Parathyroid adenoma (tissue), 2 donors: ENCODE measurements at regions not wholly inside any gene's neighbourhood (a gene's known extent, or its start where the extent isn't known, plus 50 kb on each side); places are given as distances from the start of the nearest gene placed in this dataset.

Source experiments
- H2AFZ ChIP-seq: fragments of 300-600 bp; sonication (generic); one replicate; pipeline ENCODE4 v1.7.0; 2017; ENCODE audit warnings: antibody characterized with exemption, mild to moderate bottlenecking
- H3K27ac ChIP-seq: fragments of 300-600 bp; sonication (generic); one replicate; pipeline ENCODE4 v1.7.0; 2017
- H3K27me3 ChIP-seq: fragments of 300-600 bp; sonication (generic); one replicate; pipeline ENCODE4 v1.7.0; 2017; ENCODE audit warnings: low read length; ENCODE audit not compliant: control insufficient read depth, insufficient read depth
- H3K36me3 ChIP-seq: fragments of 300-600 bp; sonication (generic); one replicate; pipeline ENCODE4 v1.7.0; 2017; ENCODE audit warnings: low read length; ENCODE audit not compliant: control insufficient read depth, insufficient read depth
- H3K4me1 ChIP-seq: fragments of 300-600 bp; sonication (generic); one replicate; pipeline ENCODE4 v1.7.0; 2017; ENCODE audit warnings: control low read depth
- H3K4me2 ChIP-seq: fragments of 300-600 bp; sonication (generic); one replicate; pipeline ENCODE4 v1.7.0; 2017; ENCODE audit warnings: low read length
- H3K4me3 ChIP-seq: fragments of 300-600 bp; sonication (generic); one replicate; pipeline ENCODE4 v1.7.0; 2017; ENCODE audit warnings: low read depth, low read length
- H3K79me2 ChIP-seq: fragments of 300-600 bp; sonication (generic); one replicate; pipeline ENCODE4 v1.7.0; 2017; ENCODE audit warnings: control low read depth
- H3K9ac ChIP-seq: fragments of 300-600 bp; sonication (generic); one replicate; pipeline ENCODE4 v1.7.0; 2017; ENCODE audit warnings: mild to moderate bottlenecking
- H3K9me3 ChIP-seq: fragments of 300-600 bp; sonication (generic); one replicate; pipeline ENCODE4 v1.7.0; 2017; ENCODE audit warnings: low read length; ENCODE audit not compliant: control insufficient read depth
- CTCF ChIP-seq: fragments of 300-600 bp; sonication (generic); IDR thresholded peaks from one replicate; pipeline ENCODE4 v1.7.0; 2017; ENCODE audit warnings: antibody characterized with exemption, mild to moderate bottlenecking
- donor health status: primary hyperparathyroidism.

GRCh38 chr20:61027218-61027617 lies 224.8 kb upstream of the CDH4 start:
- TF ChIP-seq CTCF: no peak
- Histone ChIP-seq H3K9ac (no peak overlapping the region), H3K4me2 (no peak overlapping the region), H3K9me3 (no peaks in the 10 kb centered on the region), H3K79me2 (no peaks in the 10 kb centered on the region), H3K27me3 (no peaks in the 10 kb centered on the region), H3K4me3 (no peak overlapping the region), H3K36me3 (no peaks in the 10 kb centered on the region), H3K4me1 (no peaks in the 10 kb centered on the region), H3K27ac (no peak overlapping the region), H2AFZ (no peak overlapping the region)

GRCh38 chr20:61030130-61030529 lies 221.9 kb upstream of the CDH4 start:
- Histone ChIP-seq H3K9ac (no peak overlapping the region), H3K27me3 (no peaks in the 10 kb centered on the region), H3K36me3 (no peaks in the 10 kb centered on the region), H3K4me2 (no peak overlapping the region), H3K4me1 (no peaks in the 10 kb centered on the region), H3K79me2 (no peaks in the 10 kb centered on the region), H2AFZ (no peak overlapping the region), H3K27ac (no peak overlapping the region), H3K9me3 (no peaks in the 10 kb centered on the region), H3K4me3 (no peak overlapping the region)
- no peak for TF ChIP-seq CTCF

- H3K4me2 ChIP-seq: no peak overlapping the region
- H3K9ac ChIP-seq: no peak overlapping the region
- TF ChIP-seq CTCF: no peak
- no peaks in the 10 kb centered on the region for H3K4me1 ChIP-seq
- no peaks in the 10 kb centered on the region for H3K27me3 ChIP-seq
- no peak overlapping the region for H3K4me3 ChIP-seq
- H3K9me3 ChIP-seq: no peaks in the 10 kb centered on the region
- no peak overlapping the region for H2AFZ ChIP-seq
- no peaks in the 10 kb centered on the region for H3K36me3 ChIP-seq
- no peak overlapping the region for H3K27ac ChIP-seq
- H3K79me2 ChIP-seq: no peaks in the 10 kb centered on the region
Measured at GRCh38 chr20:61031101-61031830, 220.8 kb upstream of the CDH4 start.

GRCh38 chr20:61037498-61037897 lies 214.6 kb upstream of the CDH4 start:
- no peaks in the 10 kb centered on the region for H3K4me1 ChIP-seq
- no peaks in the 10 kb centered on the region for H3K27me3 ChIP-seq
- no peaks in the 10 kb centered on the region for H3K79me2 ChIP-seq
- H3K27ac ChIP-seq: no peak overlapping the region
- no peak overlapping the region for H3K4me3 ChIP-seq
- H2AFZ ChIP-seq: no peak overlapping the region
- H3K36me3 ChIP-seq: no peaks in the 10 kb centered on the region
- no peak for TF ChIP-seq CTCF
- no peak overlapping the region for H3K9ac ChIP-seq
- no peaks in the 10 kb centered on the region for H3K9me3 ChIP-seq
- H3K4me2 ChIP-seq: no peak overlapping the region

- no peak overlapping the region for H3K4me2 ChIP-seq
- no peak overlapping the region for H3K9ac ChIP-seq
- no peak overlapping the region for H3K27ac ChIP-seq
- H3K79me2 ChIP-seq: no peaks in the 10 kb centered on the region
- H3K4me3 ChIP-seq: no peak overlapping the region
- no peaks in the 10 kb centered on the region for H3K27me3 ChIP-seq
- TF ChIP-seq CTCF: no peak
- no peaks in the 10 kb centered on the region for H3K36me3 ChIP-seq
- H2AFZ ChIP-seq: no peak overlapping the region
- no peaks in the 10 kb centered on the region for H3K4me1 ChIP-seq
- no peaks in the 10 kb centered on the region for H3K9me3 ChIP-seq
Measured at GRCh38 chr20:61041481-61041880, 210.6 kb upstream of the CDH4 start.
